ENCODE measurements at regions not wholly inside any gene's neighbourhood (a gene's known extent, or its start where the extent isn't known, plus 50 kb on each side); places are given as distances from the start of the nearest gene placed in this dataset.

- no peak for DNase-seq (ENCODE audit: extremely low spot score, insufficient read length, low read depth)
- FAIRE-seq = no peak
These were observed 120.7 kb downstream of the SEC16B start for GRCh38 chr1:177849130-177849529.

GRCh38 chr1:177848577-177848976 lies 121.3 kb downstream of the SEC16B start:
- DNase-seq (ENCODE audit: extremely low spot score, insufficient read length, low read depth) (no peak), FAIRE-seq (no peak)

- no peak for FAIRE-seq
These were observed 122.0 kb downstream of the SEC16B start for GRCh38 chr1:177847843-177848242.

GRCh38 chr1:177838907-177839485 lies 130.9 kb downstream of the SEC16B start:
- no peak for FAIRE-seq

More at GRCh38 chr1:177847843-177848242, 122.0 kb downstream of the SEC16B start:
- DNase-seq (ENCODE audit: extremely low spot score, insufficient read length, low read depth) = no peak

GRCh38 chr1:177833631-177834030 lies 136.2 kb downstream of the SEC16B start:
- FAIRE-seq (no peak), DNase-seq (ENCODE audit: extremely low spot score, insufficient read length, low read depth) (no peak)

More at GRCh38 chr1:177838907-177839485, 130.9 kb downstream of the SEC16B start:
- no peak for DNase-seq (ENCODE audit: extremely low spot score, insufficient read length, low read depth)

- no peak for FAIRE-seq
These were observed 139.2 kb downstream of the SEC16B start for GRCh38 chr1:177830531-177831135.

GRCh38 chr1:177825276-177825901 lies 144.5 kb downstream of the SEC16B start:
- no peak for DNase-seq (ENCODE audit: extremely low spot score, insufficient read length, low read depth)
- FAIRE-seq = peak; percentile 12

More at GRCh38 chr1:177830531-177831135, 139.2 kb downstream of the SEC16B start:
- no peak for DNase-seq (ENCODE audit: extremely low spot score, insufficient read length, low read depth)

GRCh38 chr1:177824508-177824982 lies 145.3 kb downstream of the SEC16B start:
- FAIRE-seq = no peak
- no peak for DNase-seq (ENCODE audit: extremely low spot score, insufficient read length, low read depth)

GRCh38 chr1:177820213-177820612 lies 149.6 kb downstream of the SEC16B start:
- DNase-seq (ENCODE audit: extremely low spot score, insufficient read length, low read depth) = no peak

GRCh38 chr1:177817937-177818875 lies 151.7 kb downstream of the SEC16B start:
- no peak for DNase-seq (ENCODE audit: extremely low spot score, insufficient read length, low read depth)
- FAIRE-seq = peak; percentile 68

More at GRCh38 chr1:177820213-177820612, 149.6 kb downstream of the SEC16B start:
- FAIRE-seq = no peak

GRCh38 chr1:177812650-177813049 lies 157.2 kb downstream of the SEC16B start:
- FAIRE-seq = no peak

GRCh38 chr1:177812144-177812543 lies 157.7 kb downstream of the SEC16B start:
- FAIRE-seq (no peak), DNase-seq (ENCODE audit: extremely low spot score, insufficient read length, low read depth) (no peak)

More at GRCh38 chr1:177812650-177813049, 157.2 kb downstream of the SEC16B start:
- no peak for DNase-seq (ENCODE audit: extremely low spot score, insufficient read length, low read depth)

GRCh38 chr1:177811429-177811828 lies 158.4 kb downstream of the SEC16B start:
- FAIRE-seq (no peak), DNase-seq (ENCODE audit: extremely low spot score, insufficient read length, low read depth) (no peak)

GRCh38 chr1:177809819-177810218 lies 160.0 kb downstream of the SEC16B start:
- FAIRE-seq = peak; percentile 88
- DNase-seq (ENCODE audit: extremely low spot score, insufficient read length, low read depth) = no peak

GRCh38 chr1:177802304-177802703 lies 167.6 kb downstream of the SEC16B start:
- no peak for DNase-seq (ENCODE audit: extremely low spot score, insufficient read length, low read depth)

GRCh38 chr1:177801790-177802189 lies 168.1 kb downstream of the SEC16B start:
- DNase-seq (ENCODE audit: extremely low spot score, insufficient read length, low read depth) (no peak), FAIRE-seq (no peak)

More at GRCh38 chr1:177802304-177802703, 167.6 kb downstream of the SEC16B start:
- FAIRE-seq = no peak

- DNase-seq (ENCODE audit: extremely low spot score, insufficient read length, low read depth) (no peak), FAIRE-seq (peak; percentile 63)
These were observed 169.3 kb downstream of the SEC16B start for GRCh38 chr1:177800400-177801088.

- FAIRE-seq (peak; percentile 9), DNase-seq (ENCODE audit: extremely low spot score, insufficient read length, low read depth) (no peak)
These were observed 170.1 kb downstream of the SEC16B start for GRCh38 chr1:177799746-177800145.

- peak; percentile 64 for FAIRE-seq
These were observed 171.2 kb downstream of the SEC16B start for GRCh38 chr1:177798614-177799013.

More at GRCh38 chr1:177798614-177799013, 171.2 kb downstream of the SEC16B start:
- DNase-seq (ENCODE audit: extremely low spot score, insufficient read length, low read depth) = no peak
